ENCODE measurements at regions not wholly inside any gene's neighbourhood (a gene's known extent, or its start where the extent isn't known, plus 50 kb on each side); places are given as distances from the start of the nearest gene placed in this dataset.

DNA sequence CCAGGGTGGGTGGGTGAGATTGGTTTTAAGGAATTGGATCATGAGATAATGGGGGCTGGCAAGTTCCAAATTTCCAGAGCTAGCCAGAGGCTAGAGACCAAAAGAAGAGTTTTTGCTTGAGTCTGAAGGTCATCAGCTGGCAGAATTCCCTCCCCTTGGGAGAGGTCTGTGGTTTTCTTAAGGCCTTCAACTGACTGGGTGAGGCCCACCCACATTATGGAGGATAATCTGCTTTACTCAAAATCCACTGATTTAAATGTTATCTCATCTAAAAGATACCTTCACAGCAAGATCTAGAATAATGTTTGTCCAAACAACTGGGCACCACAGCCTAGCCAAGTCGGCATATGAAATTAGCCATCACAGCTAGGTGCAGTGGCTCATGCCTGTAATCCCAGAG, 156.4 kb downstream of the URB2 start:
- Mint-ChIP-seq H3K27me3 (no peaks in the 10 kb centered on the region), H3K36me3 (ENCODE audit: low read depth) (no peaks in the 10 kb centered on the region), H3K27ac (no peak overlapping the region), H3K4me1 (no peaks in the 10 kb centered on the region), H3K9me3 (peaks cover 3% of the 10 kb centered on the region), H3K4me3 (no peak overlapping the region)
- DNase-seq, result no peak
- intact Hi-C loops (cut with micrococcal nuclease), result no loop called here

GRCh38 chr1:229784834-229785233, 158.8 kb downstream of the URB2 start:
- Mint-ChIP-seq H3K27ac (no peak overlapping the region), H3K27me3 (no peaks in the 10 kb centered on the region), H3K4me1 (no peaks in the 10 kb centered on the region), H3K9me3 (peaks cover 11% of the 10 kb centered on the region), H3K36me3 (ENCODE audit: low read depth) (no peaks in the 10 kb centered on the region), H3K4me3 (no peak overlapping the region)
- DNase-seq, result no peak
- intact Hi-C loops (cut with micrococcal nuclease), result no loop called here

GRCh38 chr1:229786974-229787610, 161.0 kb downstream of the URB2 start:
- H3K36me3 Mint-ChIP-seq (ENCODE audit: low read depth), result no peaks in the 10 kb centered on the region
- intact Hi-C loops (cut with micrococcal nuclease), result no loop called here
- DNase-seq, result no peak
- no peak overlapping the region for H3K27ac Mint-ChIP-seq
- H3K4me3 Mint-ChIP-seq, result no peak overlapping the region
- H3K27me3 Mint-ChIP-seq, result no peaks in the 10 kb centered on the region
- no peaks in the 10 kb centered on the region for H3K4me1 Mint-ChIP-seq
- peaks cover 11% of the 10 kb centered on the region for H3K9me3 Mint-ChIP-seq

DNA sequence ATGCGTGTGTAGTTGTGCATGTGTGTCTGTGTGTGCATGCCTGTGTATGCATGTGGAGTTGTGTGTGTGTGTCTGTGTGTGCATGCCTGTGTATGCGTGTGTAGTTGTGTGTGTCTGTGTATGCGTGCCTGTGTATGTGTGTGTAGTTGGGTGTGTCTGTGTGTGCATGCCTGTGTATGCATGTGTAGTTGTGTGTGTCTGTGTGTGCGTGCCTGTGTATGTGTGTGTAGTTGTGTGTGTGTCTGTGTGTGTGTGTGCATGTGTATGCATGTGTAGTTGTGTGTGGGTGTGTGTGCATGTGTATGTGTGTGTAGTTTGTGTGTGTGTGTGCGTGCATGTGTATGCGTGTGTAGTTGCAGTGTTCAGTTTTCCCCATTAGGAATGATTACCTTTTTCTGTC, 162.0 kb downstream of the URB2 start:
- Mint-ChIP-seq H3K27ac (no peak overlapping the region), H3K36me3 (ENCODE audit: low read depth) (no peaks in the 10 kb centered on the region), H3K9me3 (peaks cover 11% of the 10 kb centered on the region), H3K4me1 (no peaks in the 10 kb centered on the region), H3K27me3 (no peaks in the 10 kb centered on the region), H3K4me3 (no peak overlapping the region)
- DNase-seq, result no peak
- intact Hi-C loops (cut with micrococcal nuclease), result no loop called here

- Mint-ChIP-seq H3K27me3 (no peaks in the 10 kb centered on the region), H3K4me3 (no peak overlapping the region), H3K27ac (no peak overlapping the region), H3K36me3 (ENCODE audit: low read depth) (no peaks in the 10 kb centered on the region), H3K4me1 (no peaks in the 10 kb centered on the region), H3K9me3 (peaks cover 9% of the 10 kb centered on the region)
- intact Hi-C loops (cut with micrococcal nuclease), result no loop called here
- no peak for DNase-seq
Observed at GRCh38 chr1:229792012-229792975, 166.2 kb downstream of the URB2 start.

DNA sequence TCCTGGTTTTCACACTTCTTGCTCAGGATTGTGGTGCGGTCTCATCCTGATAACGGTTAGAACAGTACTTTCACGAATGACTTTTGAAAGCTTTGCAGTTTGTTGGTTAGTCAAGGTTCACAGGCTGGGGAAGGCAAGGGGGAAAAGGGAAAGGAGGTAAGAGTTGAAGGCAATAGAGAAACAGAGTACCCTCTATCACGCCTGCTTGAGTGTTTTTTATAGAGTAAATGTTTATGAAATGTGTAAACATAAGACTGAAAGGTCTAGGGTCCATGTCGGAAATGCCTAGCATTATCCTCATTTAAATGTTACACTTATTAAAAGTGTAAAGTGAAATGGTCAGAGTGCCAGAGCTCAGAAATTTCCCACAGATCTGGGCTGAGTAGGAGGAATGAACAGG, 167.4 kb downstream of the URB2 start:
- no peaks in the 10 kb centered on the region for H3K27me3 Mint-ChIP-seq
- no peaks in the 10 kb centered on the region for H3K9me3 Mint-ChIP-seq
- no peak overlapping the region for H3K4me3 Mint-ChIP-seq
- DNase-seq, result no peak
- no peaks in the 10 kb centered on the region for H3K4me1 Mint-ChIP-seq
- H3K27ac Mint-ChIP-seq, result no peak overlapping the region
- intact Hi-C loops (cut with micrococcal nuclease), result no loop called here
- no peaks in the 10 kb centered on the region for H3K36me3 Mint-ChIP-seq (ENCODE audit: low read depth)

GRCh38 chr1:229798558-229798957, 172.5 kb downstream of the URB2 start:
- Mint-ChIP-seq H3K4me1 (no peaks in the 10 kb centered on the region), H3K9me3 (no peaks in the 10 kb centered on the region), H3K27ac (no peak overlapping the region), H3K27me3 (no peaks in the 10 kb centered on the region), H3K4me3 (no peak overlapping the region), H3K36me3 (ENCODE audit: low read depth) (no peaks in the 10 kb centered on the region)
- no peak for DNase-seq
- intact Hi-C loops (cut with micrococcal nuclease), result no loop called here

GRCh38 chr1:229803626-229804217, 177.7 kb downstream of the URB2 start:
- no peak for DNase-seq
- intact Hi-C loops (cut with micrococcal nuclease), result no loop called here
- peaks cover 17% of the 10 kb centered on the region for H3K9me3 Mint-ChIP-seq
- no peak overlapping the region for H3K27ac Mint-ChIP-seq
- H3K27me3 Mint-ChIP-seq, result no peaks in the 10 kb centered on the region
- no peak overlapping the region for H3K4me3 Mint-ChIP-seq
- H3K36me3 Mint-ChIP-seq (ENCODE audit: low read depth), result no peaks in the 10 kb centered on the region
- H3K4me1 Mint-ChIP-seq, result no peaks in the 10 kb centered on the region

DNA sequence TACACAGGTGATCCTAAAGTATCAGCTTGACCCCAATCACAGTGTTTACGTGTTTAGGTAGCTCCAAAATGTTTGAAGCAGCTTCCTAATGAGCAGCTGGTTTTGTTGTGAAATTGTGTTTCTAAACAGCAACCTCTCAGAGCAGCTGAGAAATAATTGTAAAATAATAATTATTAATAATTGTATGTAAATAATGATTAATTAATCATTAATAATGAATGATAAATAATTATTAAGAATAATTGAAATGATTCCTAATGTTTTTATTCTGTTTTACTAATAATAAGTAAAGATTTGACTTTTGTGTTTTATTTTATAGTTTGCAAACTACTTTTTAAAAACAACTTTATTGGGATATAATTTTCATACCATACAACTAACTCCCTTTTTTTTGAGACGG, 182.2 kb downstream of the URB2 start:
- H3K9me3 Mint-ChIP-seq, result peaks cover 31% of the 10 kb centered on the region
- no peak overlapping the region for H3K27ac Mint-ChIP-seq
- intact Hi-C loops (cut with micrococcal nuclease), result no loop called here
- H3K4me3 Mint-ChIP-seq, result no peak overlapping the region
- no peaks in the 10 kb centered on the region for H3K4me1 Mint-ChIP-seq
- peaks cover 7% of the 10 kb centered on the region for H3K27me3 Mint-ChIP-seq
- DNase-seq, result no peak
- H3K36me3 Mint-ChIP-seq (ENCODE audit: low read depth), result no peaks in the 10 kb centered on the region

DNA sequence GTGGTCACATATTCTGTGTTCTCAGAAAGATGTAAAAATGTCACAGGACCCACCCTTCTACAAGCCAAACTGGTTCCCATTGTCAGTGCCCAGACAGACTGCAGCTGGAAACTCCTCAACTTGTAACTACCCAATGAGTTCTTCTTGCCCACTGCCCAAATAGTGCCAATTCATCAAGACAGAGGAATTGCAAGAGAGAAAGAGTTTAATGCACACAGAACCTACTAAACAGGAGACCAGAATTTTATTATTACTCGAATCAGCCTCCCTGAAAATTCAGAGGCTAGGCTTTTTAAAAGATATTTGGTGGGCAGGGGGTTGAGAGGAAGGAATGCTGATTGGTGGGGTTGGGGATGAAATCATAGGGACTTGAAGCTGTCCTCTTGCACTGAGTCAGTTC, 184.1 kb downstream of the URB2 start:
- no peak for DNase-seq
- Mint-ChIP-seq H3K4me1 (no peaks in the 10 kb centered on the region), H3K27me3 (peaks cover 7% of the 10 kb centered on the region), H3K4me3 (no peak overlapping the region), H3K36me3 (ENCODE audit: low read depth) (no peaks in the 10 kb centered on the region), H3K9me3 (peaks cover 23% of the 10 kb centered on the region), H3K27ac (no peak overlapping the region)
- intact Hi-C loops (cut with micrococcal nuclease), result no loop called here

- Mint-ChIP-seq H3K4me3 (no peak overlapping the region), H3K27ac (no peak overlapping the region), H3K9me3 (peaks cover 18% of the 10 kb centered on the region), H3K27me3 (peaks cover 7% of the 10 kb centered on the region), H3K4me1 (no peaks in the 10 kb centered on the region), H3K36me3 (ENCODE audit: low read depth) (no peaks in the 10 kb centered on the region)
- no peak for DNase-seq
- intact Hi-C loops (cut with micrococcal nuclease), result no loop called here
Observed at GRCh38 chr1:229810961-229811360, 184.9 kb downstream of the URB2 start.

DNA sequence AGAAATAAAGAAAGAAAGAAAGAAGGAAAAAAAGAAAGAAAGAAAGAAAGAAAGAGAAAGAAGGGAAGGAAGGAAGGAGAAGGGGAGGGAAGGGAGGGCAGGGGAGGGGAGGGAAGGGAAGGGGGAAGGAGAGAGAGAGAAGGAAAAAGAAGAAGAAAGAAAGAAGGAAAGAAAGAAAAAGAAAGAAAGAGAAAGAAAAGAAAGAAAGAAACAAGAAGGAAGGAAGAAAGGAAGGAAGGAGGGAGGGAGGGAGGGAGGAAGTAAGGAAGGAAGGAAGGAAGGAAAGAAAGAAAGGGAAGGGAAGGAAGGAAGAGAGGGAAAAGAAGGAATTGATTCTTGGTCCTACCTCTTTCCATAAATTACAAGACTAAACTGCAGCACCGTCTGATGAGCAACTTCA, 186.1 kb downstream of the URB2 start:
- Mint-ChIP-seq H3K4me3 (no peak overlapping the region), H3K27ac (no peak overlapping the region)

GRCh38 chr1:229812693-229813092, 186.6 kb downstream of the URB2 start:
- Mint-ChIP-seq H3K4me1 (no peaks in the 10 kb centered on the region), H3K36me3 (ENCODE audit: low read depth) (no peaks in the 10 kb centered on the region), H3K4me3 (no peak overlapping the region), H3K9me3 (peaks cover 14% of the 10 kb centered on the region), H3K27ac (no peak overlapping the region), H3K27me3 (peaks cover 10% of the 10 kb centered on the region)
- intact Hi-C loops (cut with micrococcal nuclease), result no loop called here
- no peak for DNase-seq

More for the DNA sequence above, 186.1 kb downstream of the URB2 start:
- Mint-ChIP-seq H3K4me1 (no peaks in the 10 kb centered on the region), H3K27me3 (peaks cover 10% of the 10 kb centered on the region), H3K9me3 (peaks cover 15% of the 10 kb centered on the region), H3K36me3 (ENCODE audit: low read depth) (no peaks in the 10 kb centered on the region)
- intact Hi-C loops (cut with micrococcal nuclease), result no loop called here
- no peak for DNase-seq

- Mint-ChIP-seq H3K27ac (no peak overlapping the region), H3K4me3 (no peak overlapping the region), H3K9me3 (peaks cover 5% of the 10 kb centered on the region), H3K36me3 (ENCODE audit: low read depth) (no peaks in the 10 kb centered on the region), H3K27me3 (peaks cover 16% of the 10 kb centered on the region), H3K4me1 (no peaks in the 10 kb centered on the region)
- intact Hi-C loops (cut with micrococcal nuclease), result no loop called here
- DNase-seq, result no peak
Observed at GRCh38 chr1:229815076-229815475, 189.0 kb downstream of the URB2 start.

Data from activated CD4-positive, alpha-beta T cell treated with anti-CD3 and anti-CD28 coated beads, Interleukin-2, amount 10 ng/mL, durations not matched to agents 24 days and 14 days (primary cell).